ENCODE measurements at regions not wholly inside any gene's neighbourhood (a gene's known extent, or its start where the extent isn't known, plus 50 kb on each side); places are given as distances from the start of the nearest gene placed in this dataset.

- TF ChIP-seq EZH2 (IDR thresholded peaks at IDR 0.05; ENCODE audit: borderline replicate concordance, low read depth, low read length, poor library complexity, severe bottlenecking) (no peak), CTCF (conservative IDR thresholded peaks at IDR 0.05; ENCODE audit: low read depth, low read length) (no peak)
These were observed 79.5 kb upstream of the LEP start for GRCh38 chr7:128161466-128162125.
